ENCODE measurements at regions not wholly inside any gene's neighbourhood (a gene's known extent, or its start where the extent isn't known, plus 50 kb on each side); places are given as distances from the start of the nearest gene placed in this dataset.

GRCh38 chrX:104347860-104348259, 93.1 kb upstream of the ESX1 start:
- TF ChIP-seq EZH2 (IDR thresholded peaks at IDR 0.05; ENCODE audit: low read length, unreplicated experiment) (no peak), CTCF (conservative IDR thresholded peaks at IDR 0.05; ENCODE audit: low read depth, low read length) (no peak)
